SK-N-SH treated with all-trans-retinoic acid at 6 μM for 48 hours (cell line): ENCODE measurements at regions not wholly inside any gene's neighbourhood (a gene's known extent, or its start where the extent isn't known, plus 50 kb on each side); places are given as distances from the start of the nearest gene placed in this dataset.

Experiments
- ATAC-seq: fragments of 200-7000 bp; cut with Tn5 transposase; 3 replicates; pipeline ENCODE4 v1.9.1; 2020; ENCODE audit warnings: mild to moderate bottlenecking, moderate library complexity
- ARNTL ChIP-seq: fragments of 450-650 bp; formaldehyde crosslinking; IDR thresholded peaks from 2 replicates; pipeline ENCODE4 v1.5.0; 2020; ENCODE audit warnings: low read depth, mild to moderate bottlenecking, moderate library complexity, borderline replicate concordance
- BACH2 ChIP-seq: fragments of 250-450 bp; sonication (Bioruptor Pico); IDR thresholded peaks from 2 replicates; pipeline ENCODE4 v1.9.0; 2021; ENCODE audit warnings: mild to moderate bottlenecking, borderline replicate concordance
- CSDC2 ChIP-seq: fragments of 250-450 bp; sonication (Bioruptor Pico); IDR thresholded peaks from 2 replicates; pipeline ENCODE4 v1.5.0; 2020; ENCODE audit warnings: mild to moderate bottlenecking, moderate library complexity
- ESRRG ChIP-seq: fragments of 250-450 bp; sonication (Bioruptor Pico); IDR thresholded peaks from 2 replicates; pipeline ENCODE4 v1.6.1; 2021; ENCODE audit warnings: mild to moderate bottlenecking
- GLIS3 ChIP-seq: fragments of 250-450 bp; sonication (Bioruptor Pico); IDR thresholded peaks from 2 replicates; pipeline ENCODE4 v1.5.0; 2020; ENCODE audit warnings: mild to moderate bottlenecking, moderate library complexity
- ISL1 ChIP-seq: fragments of 250-450 bp; sonication (Bioruptor Pico); IDR thresholded peaks from 2 replicates; pipeline ENCODE4 v2.1.2; 2022; ENCODE audit warnings: mild to moderate bottlenecking, moderate library complexity
- OSR1 ChIP-seq: fragments of 250-450 bp; sonication (Bioruptor Pico); IDR thresholded peaks from 2 replicates; pipeline ENCODE4 v1.8.0; 2022; ENCODE audit warnings: moderate library complexity, mild to moderate bottlenecking, inconsistent platforms
- PATZ1 ChIP-seq: fragments of 250-450 bp; sonication (Bioruptor Pico); IDR thresholded peaks from 2 replicates; pipeline ENCODE4 v1.8.0; 2020; ENCODE audit warnings: mild to moderate bottlenecking, moderate library complexity, borderline replicate concordance
- POU6F1 ChIP-seq: fragments of 250-450 bp; sonication (Bioruptor Pico); IDR thresholded peaks from 2 replicates; pipeline ENCODE4 v1.8.0; 2021; ENCODE audit warnings: low read depth, mild to moderate bottlenecking, moderate library complexity, borderline replicate concordance
- PPARA ChIP-seq: fragments of 250-450 bp; sonication (Bioruptor Pico); IDR thresholded peaks from 2 replicates; pipeline ENCODE4 v1.5.0; 2020; ENCODE audit warnings: mild to moderate bottlenecking, borderline replicate concordance
- RARB ChIP-seq: fragments of 250-450 bp; sonication (Bioruptor Pico); IDR thresholded peaks from 2 replicates; pipeline ENCODE4 v1.8.0; 2021; ENCODE audit warnings: mild to moderate bottlenecking, moderate library complexity
- SNAI2 ChIP-seq: fragments of 250-450 bp; sonication (Bioruptor Pico); IDR thresholded peaks from 2 replicates; pipeline ENCODE4 v1.5.0; 2020; ENCODE audit warnings: mild to moderate bottlenecking, moderate library complexity
- TCF4 ChIP-seq: fragments of 250-450 bp; sonication (Bioruptor Pico); IDR thresholded peaks from 2 replicates; pipeline ENCODE4 v1.8.0; 2021; ENCODE audit warnings: mild to moderate bottlenecking, moderate library complexity, borderline replicate concordance
- TOX ChIP-seq: fragments of 250-450 bp; sonication (Bioruptor Pico); IDR thresholded peaks from 2 replicates; pipeline ENCODE4 v1.8.0; 2021; ENCODE audit warnings: mild to moderate bottlenecking, moderate library complexity, borderline replicate concordance
- ZC3H10 ChIP-seq: fragments of 250-450 bp; sonication (Bioruptor Pico); IDR thresholded peaks from 2 replicates; pipeline ENCODE4 v1.5.1; 2021; ENCODE audit warnings: mild to moderate bottlenecking, moderate library complexity
- ZFP3 ChIP-seq: fragments of 250-450 bp; sonication (Bioruptor Pico); IDR thresholded peaks from 2 replicates; pipeline ENCODE4 v1.5.0; 2020; ENCODE audit warnings: mild to moderate bottlenecking, moderate library complexity
- ZFP30 ChIP-seq: fragments of 450-650 bp; formaldehyde crosslinking; IDR thresholded peaks from 2 replicates; pipeline ENCODE4 v1.5.0; 2022; ENCODE audit warnings: mild to moderate bottlenecking, moderate library complexity
- ZNF565 ChIP-seq: fragments of 450-650 bp; formaldehyde crosslinking; conservative IDR thresholded peaks from 2 replicates; pipeline ENCODE4 v1.5.0; 2020; ENCODE audit warnings: low read depth, mild to moderate bottlenecking, moderate library complexity
- ZNF8 ChIP-seq: fragments of 450-650 bp; formaldehyde crosslinking; IDR thresholded peaks from 2 replicates; pipeline ENCODE4 v1.5.0; 2020; ENCODE audit warnings: mild to moderate bottlenecking, moderate library complexity
- TF ChIP-seq, protein P1 (sequence below): fragments of 250-450 bp; sonication (Bioruptor Pico); IDR thresholded peaks from 2 replicates; pipeline ENCODE4 v1.5.1; 2021; ENCODE audit warnings: mild to moderate bottlenecking, moderate library complexity
- TF ChIP-seq, protein P2 (sequence below): fragments of 250-450 bp; sonication (Bioruptor Pico); IDR thresholded peaks from 2 replicates; pipeline ENCODE4 v1.5.1; 2020; ENCODE audit warnings: low read depth, mild to moderate bottlenecking, moderate library complexity

DNA sequence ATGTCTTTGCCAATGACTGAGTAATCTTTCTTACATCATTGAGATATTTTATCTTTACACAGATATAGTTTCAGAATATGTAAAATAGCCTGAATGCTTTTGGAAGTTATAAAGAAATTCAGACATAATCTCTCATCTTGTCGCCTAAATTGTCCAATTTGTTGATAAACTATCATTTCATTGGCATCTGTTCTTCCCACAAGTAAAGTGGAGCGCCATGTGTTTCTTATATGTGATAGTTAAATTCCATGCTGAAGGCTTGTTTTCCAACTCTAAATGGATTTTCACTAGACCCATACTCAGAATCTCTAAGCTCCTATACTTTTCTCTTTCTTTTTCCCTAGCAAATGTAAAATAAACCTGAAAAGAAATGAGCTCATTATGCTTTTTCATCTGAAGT is 640.1 kb upstream of the MBL2 start:
- TF ChIP-seq ISL1 (CRISPR knock-in tag) (no peak), ZNF8 (no peak), SNAI2 (CRISPR knock-in tag) (no peak), ZFP3 (CRISPR knock-in tag) (no peak), BACH2 (CRISPR knock-in tag) (no peak), PATZ1 (CRISPR knock-in tag) (no peak), GLIS3 (no peak), ZFP30 (CRISPR knock-in tag) (no peak), ZC3H10 (CRISPR knock-in tag) (no peak), TOX (CRISPR knock-in tag) (no peak), PPARA (no peak)
- TF ChIP-seq, protein P1, sequence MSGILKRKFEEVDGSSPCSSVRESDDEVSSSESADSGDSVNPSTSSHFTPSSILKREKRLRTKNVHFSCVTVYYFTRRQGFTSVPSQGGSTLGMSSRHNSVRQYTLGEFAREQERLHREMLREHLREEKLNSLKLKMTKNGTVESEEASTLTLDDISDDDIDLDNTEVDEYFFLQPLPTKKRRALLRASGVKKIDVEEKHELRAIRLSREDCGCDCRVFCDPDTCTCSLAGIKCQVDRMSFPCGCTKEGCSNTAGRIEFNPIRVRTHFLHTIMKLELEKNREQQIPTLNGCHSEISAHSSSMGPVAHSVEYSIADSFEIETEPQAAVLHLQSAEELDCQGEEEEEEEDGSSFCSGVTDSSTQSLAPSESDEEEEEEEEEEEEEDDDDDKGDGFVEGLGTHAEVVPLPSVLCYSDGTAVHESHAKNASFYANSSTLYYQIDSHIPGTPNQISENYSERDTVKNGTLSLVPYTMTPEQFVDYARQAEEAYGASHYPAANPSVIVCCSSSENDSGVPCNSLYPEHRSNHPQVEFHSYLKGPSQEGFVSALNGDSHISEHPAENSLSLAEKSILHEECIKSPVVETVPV (CRISPR knock-in tag) = no peak
- ATAC-seq = no peak

- TF ChIP-seq ZC3H10 (CRISPR knock-in tag) (no peak), CSDC2 (CRISPR knock-in tag) (no peak), ZFP3 (CRISPR knock-in tag) (no peak), ISL1 (CRISPR knock-in tag) (no peak), SNAI2 (CRISPR knock-in tag) (no peak), PPARA (no peak), BACH2 (CRISPR knock-in tag) (no peak), TOX (CRISPR knock-in tag) (no peak), ZNF565 (CRISPR knock-in tag) (no peak), POU6F1 (CRISPR knock-in tag) (no peak), GLIS3 (no peak), ARNTL (CRISPR knock-in tag) (no peak), ZNF8 (no peak), OSR1 (CRISPR knock-in tag) (no peak), PATZ1 (CRISPR knock-in tag) (no peak), ESRRG (no peak)
- TF ChIP-seq, protein P2, sequence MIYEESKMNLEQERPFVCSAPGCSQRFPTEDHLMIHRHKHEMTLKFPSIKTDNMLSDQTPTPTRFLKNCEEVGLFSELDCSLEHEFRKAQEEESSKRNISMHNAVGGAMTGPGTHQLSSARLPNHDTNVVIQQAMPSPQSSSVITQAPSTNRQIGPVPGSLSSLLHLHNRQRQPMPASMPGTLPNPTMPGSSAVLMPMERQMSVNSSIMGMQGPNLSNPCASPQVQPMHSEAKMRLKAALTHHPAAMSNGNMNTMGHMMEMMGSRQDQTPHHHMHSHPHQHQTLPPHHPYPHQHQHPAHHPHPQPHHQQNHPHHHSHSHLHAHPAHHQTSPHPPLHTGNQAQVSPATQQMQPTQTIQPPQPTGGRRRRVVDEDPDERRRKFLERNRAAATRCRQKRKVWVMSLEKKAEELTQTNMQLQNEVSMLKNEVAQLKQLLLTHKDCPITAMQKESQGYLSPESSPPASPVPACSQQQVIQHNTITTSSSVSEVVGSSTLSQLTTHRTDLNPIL (CRISPR knock-in tag) = no peak
- TF ChIP-seq, all 23 proteins: peak for 0
- ATAC-seq = no peak
Observed at GRCh38 chr10:53406532-53406931, 633.9 kb upstream of the MBL2 start.

GRCh38 chr10:53403688-53404087 is 631.1 kb upstream of the MBL2 start:
- TF ChIP-seq GLIS3 = no peak
- no peak for TF ChIP-seq RARB (CRISPR knock-in tag)
- TF ChIP-seq TCF4 (CRISPR knock-in tag) = 0 out of 2 replicates have a peak, but pooled peaks have one; percentile 37
- peak; percentile 70 for ATAC-seq

- no peak for ATAC-seq
- TF ChIP-seq SNAI2 (CRISPR knock-in tag) = no peak
- no peak for TF ChIP-seq POU6F1 (CRISPR knock-in tag)
- TF ChIP-seq GLIS3 = no peak
- TF ChIP-seq, protein P2 (CRISPR knock-in tag) = no peak
- TF ChIP-seq ZNF565 (CRISPR knock-in tag) = no peak
- TF ChIP-seq, protein P1 (CRISPR knock-in tag) = no peak
- no peak for TF ChIP-seq RARB (CRISPR knock-in tag)
- TF ChIP-seq ARNTL (CRISPR knock-in tag) = no peak
- no peak for TF ChIP-seq PPARA
- TF ChIP-seq CSDC2 (CRISPR knock-in tag) = no peak
- TF ChIP-seq ZNF8 = no peak
- no peak for TF ChIP-seq OSR1 (CRISPR knock-in tag)
- no peak for TF ChIP-seq TCF4 (CRISPR knock-in tag)
- TF ChIP-seq TOX (CRISPR knock-in tag) = no peak
- TF ChIP-seq BACH2 (CRISPR knock-in tag) = no peak
- TF ChIP-seq ISL1 (CRISPR knock-in tag) = no peak
- no peak for TF ChIP-seq ZFP3 (CRISPR knock-in tag)
Observed at GRCh38 chr10:53402594-53402993, 630.0 kb upstream of the MBL2 start.
